ENCODE measurements at regions not wholly inside any gene's neighbourhood (a gene's known extent, or its start where the extent isn't known, plus 50 kb on each side); places are given as distances from the start of the nearest gene placed in this dataset.

GRCh38 chr3:53944028-53944427, 52.4 kb upstream of the SELENOK start:
- no peak for TF ChIP-seq CTCF (IDR thresholded peaks at IDR 0.05)
- no peak for TF ChIP-seq POLR2AphosphoS5 (IDR thresholded peaks at IDR 0.05)
